A549 (cell line): ENCODE measurements at regions not wholly inside any gene's neighbourhood (a gene's known extent, or its start where the extent isn't known, plus 50 kb on each side); places are given as distances from the start of the nearest gene placed in this dataset.

Experiments used
- BHLHE40 ChIP-seq: IDR thresholded peaks from 2 replicates; pipeline ENCODE4 v1.6.1; 2012; ENCODE audit warnings: low read depth, low read length, inconsistent platforms
- CBX8 ChIP-seq: fragments of 200-600 bp; sonication (generic); IDR thresholded peaks from 2 replicates; pipeline ENCODE4 v1.6.1; 2016
- CHD2 ChIP-seq: fragments of 150-350 bp; IDR thresholded peaks from 2 replicates; pipeline ENCODE4 v1.6.1; 2014; ENCODE audit warnings: low read length; ENCODE audit not compliant: partially characterized antibody
- EP300 ChIP-seq, 2 experiments: fragments of >200 bp; sonication (Bioruptor Twin); formaldehyde crosslinking; IDR thresholded peaks; 2 replicates in 1 of 2; 3 replicates in 1 of 2; pipeline ENCODE4 v1.6.1; 2016 to 2017
- ESRRA ChIP-seq: fragments of 150-350 bp; IDR thresholded peaks from 2 replicates; pipeline ENCODE4 v1.6.1; 2014; ENCODE audit warnings: mild to moderate bottlenecking, low read length, borderline replicate concordance
- HDAC2 ChIP-seq: fragments of 200-600 bp; sonication (generic); IDR thresholded peaks from 2 replicates; pipeline ENCODE4 v1.6.1; 2016
- HOXA7 ChIP-seq: fragments of 250-450 bp; sonication (Bioruptor Pico); IDR thresholded peaks from 2 replicates; pipeline ENCODE4 v1.5.0; 2020; ENCODE audit warnings: mild to moderate bottlenecking, moderate library complexity
- MAX ChIP-seq: IDR thresholded peaks from 2 replicates; pipeline ENCODE4 v1.6.1; 2012
- NPAS2 ChIP-seq: fragments of 250-450 bp; sonication (Bioruptor Pico); IDR thresholded peaks from 2 replicates; pipeline ENCODE4 v1.8.0; 2022; ENCODE audit warnings: mild to moderate bottlenecking, moderate library complexity, borderline replicate concordance
- ZNF302 ChIP-seq: fragments of 250-450 bp; sonication (Bioruptor Pico); IDR thresholded peaks from 2 replicates; pipeline ENCODE4 v1.9.0; 2021; ENCODE audit warnings: inconsistent platforms, mild to moderate bottlenecking, moderate library complexity
- TF ChIP-seq, protein P1 (sequence below): fragments of >200 bp; sonication (Bioruptor Twin); formaldehyde crosslinking; IDR thresholded peaks from 3 replicates; pipeline ENCODE4 v1.5.1; 2016

- TF ChIP-seq NPAS2 (CRISPR knock-in tag), result no peak
- no peak for TF ChIP-seq CHD2
- TF ChIP-seq, protein P1, sequence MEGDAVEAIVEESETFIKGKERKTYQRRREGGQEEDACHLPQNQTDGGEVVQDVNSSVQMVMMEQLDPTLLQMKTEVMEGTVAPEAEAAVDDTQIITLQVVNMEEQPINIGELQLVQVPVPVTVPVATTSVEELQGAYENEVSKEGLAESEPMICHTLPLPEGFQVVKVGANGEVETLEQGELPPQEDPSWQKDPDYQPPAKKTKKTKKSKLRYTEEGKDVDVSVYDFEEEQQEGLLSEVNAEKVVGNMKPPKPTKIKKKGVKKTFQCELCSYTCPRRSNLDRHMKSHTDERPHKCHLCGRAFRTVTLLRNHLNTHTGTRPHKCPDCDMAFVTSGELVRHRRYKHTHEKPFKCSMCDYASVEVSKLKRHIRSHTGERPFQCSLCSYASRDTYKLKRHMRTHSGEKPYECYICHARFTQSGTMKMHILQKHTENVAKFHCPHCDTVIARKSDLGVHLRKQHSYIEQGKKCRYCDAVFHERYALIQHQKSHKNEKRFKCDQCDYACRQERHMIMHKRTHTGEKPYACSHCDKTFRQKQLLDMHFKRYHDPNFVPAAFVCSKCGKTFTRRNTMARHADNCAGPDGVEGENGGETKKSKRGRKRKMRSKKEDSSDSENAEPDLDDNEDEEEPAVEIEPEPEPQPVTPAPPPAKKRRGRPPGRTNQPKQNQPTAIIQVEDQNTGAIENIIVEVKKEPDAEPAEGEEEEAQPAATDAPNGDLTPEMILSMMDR, result no peak
- no peak for TF ChIP-seq ZNF302
- TF ChIP-seq MAX, result no peak
- no peak for TF ChIP-seq EP300 (IDR thresholded peaks at IDR 0.05)
- TF ChIP-seq CBX8, result no peak
- no peak for TF ChIP-seq HOXA7 (CRISPR knock-in tag)
- TF ChIP-seq HDAC2, result no peak
- no peak for TF ChIP-seq BHLHE40
- no peak for TF ChIP-seq ESRRA
Measured at GRCh38 chr7:19930051-19930450, 156.6 kb upstream of the TMEM196 start.
